OCI-LY7 (cell line): ENCODE measurements at regions not wholly inside any gene's neighbourhood (a gene's known extent, or its start where the extent isn't known, plus 50 kb on each side); places are given as distances from the start of the nearest gene placed in this dataset.

Source experiments
- CTCF ChIP-seq: fragments of 200-600 bp; sonication (generic); conservative IDR thresholded peaks from 2 replicates; pipeline ENCODE4 v1.5.1; 2014; ENCODE audit warnings: mild to moderate bottlenecking, antibody characterized with exemption, low read length, moderate library complexity, mixed read lengths
- EZH2phosphoT487 ChIP-seq: fragments of 200-600 bp; sonication (generic); IDR thresholded peaks from 2 replicates; pipeline ENCODE4 v1.6.1; 2018; ENCODE audit warnings: low read depth, borderline replicate concordance, mild to moderate bottlenecking, mixed run types, antibody characterized with exemption, low read length, moderate library complexity, mixed read lengths

- TF ChIP-seq CTCF (no peak), EZH2phosphoT487 (no peak)
Measured at GRCh38 chr7:33849971-33850559, 55.3 kb upstream of the BMPER start.
